ENCODE measurements at regions not wholly inside any gene's neighbourhood (a gene's known extent, or its start where the extent isn't known, plus 50 kb on each side); places are given as distances from the start of the nearest gene placed in this dataset.

DNA sequence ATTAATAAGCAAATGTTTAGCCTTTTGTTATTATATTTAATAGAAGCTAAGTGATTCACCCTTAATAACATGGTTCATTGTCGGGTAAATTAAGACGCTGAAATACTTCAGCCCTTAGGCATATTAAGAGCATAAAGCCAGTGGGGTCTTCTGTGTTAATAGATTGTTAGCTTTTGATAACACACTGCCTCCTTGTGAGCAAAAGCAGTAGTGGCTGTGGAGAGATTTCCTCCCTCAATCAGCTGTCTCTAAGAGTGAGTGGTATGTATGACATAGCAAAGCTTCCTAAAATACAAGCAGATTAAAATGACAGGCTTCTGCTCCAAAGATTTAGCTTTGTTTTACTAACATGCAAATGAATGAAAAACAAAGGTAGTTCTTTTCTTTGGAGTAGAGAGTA, 143.7 kb upstream of the SYT4 start:
- H3K27ac ChIP-seq, result no peak overlapping the region
- H3K9me3 ChIP-seq, result no peaks in the 10 kb centered on the region
- no peak for TF ChIP-seq POLR2A (IDR thresholded peaks at IDR 0.05)
- TF ChIP-seq CTCF (IDR thresholded peaks at IDR 0.05), result no peak
- H3K4me3 ChIP-seq, result no peak overlapping the region
- H3K36me3 ChIP-seq, result no peaks in the 10 kb centered on the region
- H3K27me3 ChIP-seq, result no peaks in the 10 kb centered on the region
- H3K4me1 ChIP-seq, result no peaks in the 10 kb centered on the region
- no peak for DNase-seq

DNA sequence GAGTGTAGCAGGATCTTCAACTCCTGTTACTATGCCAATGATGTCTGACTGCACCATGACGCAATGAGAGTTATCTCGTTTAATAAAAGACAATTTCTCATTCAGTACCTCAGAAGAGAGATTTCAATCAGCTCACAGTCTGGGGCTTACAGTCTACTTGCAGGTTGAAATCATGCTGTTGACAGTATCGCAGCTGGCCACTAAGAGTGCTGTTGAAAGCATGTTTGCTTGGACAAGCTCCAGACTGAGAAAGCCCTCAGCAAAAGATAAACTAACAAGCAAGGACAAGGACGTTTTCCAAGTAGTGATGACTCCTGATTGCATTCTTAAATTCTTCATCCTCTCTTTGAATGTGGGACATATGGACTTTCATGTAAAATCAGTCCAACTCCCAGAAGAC, 145.2 kb upstream of the SYT4 start:
- H3K27ac ChIP-seq, result no peak overlapping the region
- H3K27me3 ChIP-seq, result no peaks in the 10 kb centered on the region
- H3K9me3 ChIP-seq, result no peaks in the 10 kb centered on the region
- DNase-seq, result no peak
- TF ChIP-seq CTCF (IDR thresholded peaks at IDR 0.05) (no peak), POLR2A (IDR thresholded peaks at IDR 0.05) (no peak)
- no peaks in the 10 kb centered on the region for H3K4me1 ChIP-seq
- no peak overlapping the region for H3K4me3 ChIP-seq
- H3K36me3 ChIP-seq, result no peaks in the 10 kb centered on the region

- Histone ChIP-seq H3K4me3 (no peak overlapping the region), H3K9me3 (no peaks in the 10 kb centered on the region), H3K4me1 (no peaks in the 10 kb centered on the region), H3K36me3 (no peaks in the 10 kb centered on the region), H3K27ac (no peak overlapping the region), H3K27me3 (no peaks in the 10 kb centered on the region)
- TF ChIP-seq POLR2A (IDR thresholded peaks at IDR 0.05) (no peak), CTCF (IDR thresholded peaks at IDR 0.05) (no peak)
- no peak for DNase-seq
Observed at GRCh38 chr18:43435851-43436250, 158.6 kb upstream of the SYT4 start.

DNA sequence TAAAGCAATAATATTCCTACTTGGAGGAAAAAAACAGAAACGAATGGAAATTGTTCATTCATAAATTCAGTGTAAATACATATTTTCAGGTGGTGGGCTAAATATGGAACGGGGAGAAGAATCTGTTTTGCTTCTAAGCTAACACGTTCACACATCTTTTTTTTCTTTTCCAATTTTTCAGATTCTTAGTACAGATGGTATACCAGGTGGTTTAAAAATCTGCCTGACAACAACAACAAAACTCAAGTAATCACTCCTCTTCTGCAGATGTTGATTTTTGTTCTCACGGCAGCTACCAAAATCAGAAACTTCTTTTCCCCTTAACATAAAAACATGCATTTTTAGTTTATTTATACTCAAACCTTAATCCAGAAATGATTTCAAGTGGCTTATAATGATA, 164.8 kb upstream of the SYT4 start:
- no peak overlapping the region for H3K27ac ChIP-seq
- DNase-seq, result no peak
- H3K9me3 ChIP-seq, result no peaks in the 10 kb centered on the region
- no peak for TF ChIP-seq CTCF (IDR thresholded peaks at IDR 0.05)
- TF ChIP-seq POLR2A (IDR thresholded peaks at IDR 0.05), result no peak
- H3K36me3 ChIP-seq, result no peaks in the 10 kb centered on the region
- H3K4me3 ChIP-seq, result no peak overlapping the region
- no peaks in the 10 kb centered on the region for H3K4me1 ChIP-seq
- H3K27me3 ChIP-seq, result no peaks in the 10 kb centered on the region

GRCh38 chr18:43442571-43442970, 165.3 kb upstream of the SYT4 start:
- no peak for DNase-seq
- Histone ChIP-seq H3K4me3 (no peak overlapping the region), H3K9me3 (no peaks in the 10 kb centered on the region), H3K4me1 (no peaks in the 10 kb centered on the region), H3K27me3 (no peaks in the 10 kb centered on the region), H3K36me3 (no peaks in the 10 kb centered on the region), H3K27ac (no peak overlapping the region)
- TF ChIP-seq POLR2A (IDR thresholded peaks at IDR 0.05) (no peak), CTCF (IDR thresholded peaks at IDR 0.05) (no peak)

DNA sequence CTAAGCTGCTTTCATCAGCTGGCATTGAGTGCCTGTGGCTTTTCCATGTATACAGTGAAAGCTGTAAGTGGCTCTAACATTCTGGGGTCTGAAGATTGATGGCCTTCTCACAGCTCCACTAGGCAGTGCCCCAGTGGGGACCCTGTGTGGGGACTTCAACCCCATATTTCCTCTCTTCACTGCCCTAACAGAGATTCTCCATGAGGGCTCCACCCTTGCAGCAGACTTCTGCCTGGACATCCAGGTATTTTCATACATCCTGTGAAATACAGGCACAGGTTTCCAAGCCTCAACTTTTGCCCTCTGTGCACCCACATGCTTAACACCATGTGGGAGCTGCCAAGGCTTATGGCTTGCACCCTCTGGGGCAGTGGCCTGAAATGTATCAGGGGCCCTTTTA, 188.2 kb upstream of the SYT4 start:
- Histone ChIP-seq H3K27ac (no peak overlapping the region), H3K9me3 (peaks cover 0 to 9% (median 4%) of the 10 kb centered on the region in 4 donors), H3K4me3 (no peak overlapping the region), H3K4me1 (no peaks in the 10 kb centered on the region), H3K36me3 (no peaks in the 10 kb centered on the region), H3K27me3 (no peaks in the 10 kb centered on the region)
- no peak for DNase-seq
- TF ChIP-seq CTCF (IDR thresholded peaks at IDR 0.05) (no peak), POLR2A (IDR thresholded peaks at IDR 0.05) (no peak)

All from Peyer's patch (tissue), 4 donors.